ENCODE measurements at regions not wholly inside any gene's neighbourhood (a gene's known extent, or its start where the extent isn't known, plus 50 kb on each side); places are given as distances from the start of the nearest gene placed in this dataset.
A peak's percentile ranks its signal among the peaks of the same experiment; 100 is the strongest.

DNA sequence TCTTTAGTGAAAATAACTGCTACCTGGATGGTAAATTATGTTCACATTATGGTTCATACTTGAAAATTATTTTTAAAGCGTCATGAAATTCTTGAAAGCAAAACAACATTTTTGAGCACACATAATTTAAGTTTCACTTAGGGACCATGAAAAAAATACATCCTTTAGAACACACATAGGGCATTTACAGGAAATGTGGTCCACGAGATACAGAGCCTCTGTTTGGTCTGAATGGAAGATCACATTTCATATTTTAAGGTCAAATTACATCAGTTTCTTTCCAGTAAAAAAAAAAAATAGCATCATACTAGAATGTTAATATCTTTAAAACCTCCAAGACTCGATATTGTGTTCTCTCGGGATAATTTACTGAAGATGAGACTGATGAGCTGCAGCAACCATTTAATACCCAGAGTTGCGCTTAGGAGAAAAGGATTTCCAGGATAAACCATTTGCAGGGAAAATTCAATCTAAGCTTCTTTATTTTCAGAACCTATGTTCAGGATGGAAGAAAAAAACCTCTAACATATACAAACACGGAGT, 720.7 kb downstream of the DIAPH3 start:
- Mint-ChIP-seq H3K27ac (no peak overlapping the region), H3K36me3 (ENCODE audit: low read depth) (peaks cover 10% of the 10 kb centered on the region), H3K27me3 (ENCODE audit: insufficient read depth, low read depth, poor library complexity) (no peaks in the 10 kb centered on the region), H3K4me1 (peaks cover 51% of the 10 kb centered on the region), H3K4me3 (no peak overlapping the region), H3K9me3 (peaks cover 14% of the 10 kb centered on the region)
- Histone ChIP-seq H3K27ac (ENCODE audit: low read depth) (no peak overlapping the region), H3F3A (replicated peaks; ENCODE audit: low read depth) (no peaks in the 10 kb centered on the region), H4K20me1 (replicated peaks; ENCODE audit: insufficient read depth) (no peaks in the 10 kb centered on the region), H3K79me2 (replicated peaks; ENCODE audit: insufficient read depth) (no peaks in the 10 kb centered on the region), H3K27me3 (ENCODE audit: insufficient read depth) (no peaks in the 10 kb centered on the region), H2AFZ (no peak overlapping the region), H3K9me2 (ENCODE audit: insufficient read depth) (no peaks in the 10 kb centered on the region), H3K4me2 (no peak overlapping the region), H3K4me3 (no peak overlapping the region), H3K36me3 (ENCODE audit: insufficient read depth) (no peaks in the 10 kb centered on the region), H3K4me1 (ENCODE audit: insufficient read depth) (peaks cover 33% of the 10 kb centered on the region)
- TF ChIP-seq, protein P1, sequence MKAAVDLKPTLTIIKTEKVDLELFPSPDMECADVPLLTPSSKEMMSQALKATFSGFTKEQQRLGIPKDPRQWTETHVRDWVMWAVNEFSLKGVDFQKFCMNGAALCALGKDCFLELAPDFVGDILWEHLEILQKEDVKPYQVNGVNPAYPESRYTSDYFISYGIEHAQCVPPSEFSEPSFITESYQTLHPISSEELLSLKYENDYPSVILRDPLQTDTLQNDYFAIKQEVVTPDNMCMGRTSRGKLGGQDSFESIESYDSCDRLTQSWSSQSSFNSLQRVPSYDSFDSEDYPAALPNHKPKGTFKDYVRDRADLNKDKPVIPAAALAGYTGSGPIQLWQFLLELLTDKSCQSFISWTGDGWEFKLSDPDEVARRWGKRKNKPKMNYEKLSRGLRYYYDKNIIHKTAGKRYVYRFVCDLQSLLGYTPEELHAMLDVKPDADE (IDR thresholded peaks at IDR 0.05): no peak
- ATAC-seq: no peak
- no peak for DNase-seq (ENCODE audit: low spot score)

DNA sequence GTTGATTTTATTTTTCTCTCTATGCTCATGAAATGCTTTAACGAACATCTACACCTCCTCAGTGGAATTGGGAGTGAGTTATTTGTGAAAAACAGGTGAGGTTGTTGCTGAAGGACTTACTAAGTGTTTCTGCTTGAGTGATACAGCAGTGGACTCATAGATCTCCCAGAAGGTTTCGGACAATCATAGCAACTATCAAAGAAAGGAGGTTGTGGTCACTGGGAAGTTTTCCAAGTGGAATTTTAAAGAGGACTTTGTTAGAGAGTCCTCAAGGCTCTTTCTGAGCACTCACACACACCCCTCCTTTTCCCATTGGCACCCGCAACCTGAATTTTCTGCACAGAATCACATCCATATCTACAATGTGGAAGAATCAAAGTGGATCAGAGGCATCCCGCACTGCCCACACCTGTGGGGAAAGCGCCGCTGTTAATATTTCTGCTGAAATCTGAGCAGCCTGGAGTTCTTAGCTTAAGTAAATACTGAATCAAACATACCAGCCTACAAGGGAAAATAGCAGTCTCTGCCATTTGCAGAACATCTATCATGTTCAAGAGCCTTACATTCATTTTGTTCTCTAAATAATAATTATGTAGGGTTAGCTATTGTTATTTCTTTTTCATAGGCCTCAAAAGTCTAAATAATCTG, 719.4 kb downstream of the DIAPH3 start:
- no peaks in the 10 kb centered on the region for H4K20me1 ChIP-seq (replicated peaks; ENCODE audit: insufficient read depth)
- no peak overlapping the region for H3K27ac ChIP-seq (ENCODE audit: low read depth)
- Mint-ChIP-seq H3K27ac (peak overlapping the region; percentile 47; the same call in 1 of the 2 replicates), H3K4me1 (peaks cover 63% of the 10 kb centered on the region), H3K4me3 (no peak overlapping the region), H3K9me3 (peaks cover 9% of the 10 kb centered on the region), H3K36me3 (ENCODE audit: low read depth) (peaks cover 5% of the 10 kb centered on the region), H3K27me3 (ENCODE audit: insufficient read depth, low read depth, poor library complexity) (peaks cover 4% of the 10 kb centered on the region)
- H3K4me2 ChIP-seq: no peak overlapping the region
- H3K9me2 ChIP-seq (ENCODE audit: insufficient read depth): no peaks in the 10 kb centered on the region
- no peaks in the 10 kb centered on the region for H3K36me3 ChIP-seq (ENCODE audit: insufficient read depth)
- ATAC-seq: no peak
- no peaks in the 10 kb centered on the region for H3F3A ChIP-seq (replicated peaks; ENCODE audit: low read depth)
- H3K4me3 ChIP-seq: no peak overlapping the region
- 0 out of 2 replicates have a peak, but pooled peaks cover 3% of the 10 kb centered on the region for H3K27me3 ChIP-seq (ENCODE audit: insufficient read depth)
- no peak for DNase-seq (ENCODE audit: low spot score)
- H2AFZ ChIP-seq: no peak overlapping the region
- H3K4me1 ChIP-seq (ENCODE audit: insufficient read depth): peaks cover 39% of the 10 kb centered on the region
- H3K79me2 ChIP-seq (replicated peaks; ENCODE audit: insufficient read depth): no peaks in the 10 kb centered on the region
- TF ChIP-seq, protein P2, sequence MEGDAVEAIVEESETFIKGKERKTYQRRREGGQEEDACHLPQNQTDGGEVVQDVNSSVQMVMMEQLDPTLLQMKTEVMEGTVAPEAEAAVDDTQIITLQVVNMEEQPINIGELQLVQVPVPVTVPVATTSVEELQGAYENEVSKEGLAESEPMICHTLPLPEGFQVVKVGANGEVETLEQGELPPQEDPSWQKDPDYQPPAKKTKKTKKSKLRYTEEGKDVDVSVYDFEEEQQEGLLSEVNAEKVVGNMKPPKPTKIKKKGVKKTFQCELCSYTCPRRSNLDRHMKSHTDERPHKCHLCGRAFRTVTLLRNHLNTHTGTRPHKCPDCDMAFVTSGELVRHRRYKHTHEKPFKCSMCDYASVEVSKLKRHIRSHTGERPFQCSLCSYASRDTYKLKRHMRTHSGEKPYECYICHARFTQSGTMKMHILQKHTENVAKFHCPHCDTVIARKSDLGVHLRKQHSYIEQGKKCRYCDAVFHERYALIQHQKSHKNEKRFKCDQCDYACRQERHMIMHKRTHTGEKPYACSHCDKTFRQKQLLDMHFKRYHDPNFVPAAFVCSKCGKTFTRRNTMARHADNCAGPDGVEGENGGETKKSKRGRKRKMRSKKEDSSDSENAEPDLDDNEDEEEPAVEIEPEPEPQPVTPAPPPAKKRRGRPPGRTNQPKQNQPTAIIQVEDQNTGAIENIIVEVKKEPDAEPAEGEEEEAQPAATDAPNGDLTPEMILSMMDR (conservative IDR thresholded peaks at IDR 0.05; ENCODE audit: low read depth in 2 of 2): no peak
- no peak for TF ChIP-seq EZH2phosphoT487 (IDR thresholded peaks at IDR 0.05; ENCODE audit: unreplicated experiment)
- TF ChIP-seq, protein P3, sequence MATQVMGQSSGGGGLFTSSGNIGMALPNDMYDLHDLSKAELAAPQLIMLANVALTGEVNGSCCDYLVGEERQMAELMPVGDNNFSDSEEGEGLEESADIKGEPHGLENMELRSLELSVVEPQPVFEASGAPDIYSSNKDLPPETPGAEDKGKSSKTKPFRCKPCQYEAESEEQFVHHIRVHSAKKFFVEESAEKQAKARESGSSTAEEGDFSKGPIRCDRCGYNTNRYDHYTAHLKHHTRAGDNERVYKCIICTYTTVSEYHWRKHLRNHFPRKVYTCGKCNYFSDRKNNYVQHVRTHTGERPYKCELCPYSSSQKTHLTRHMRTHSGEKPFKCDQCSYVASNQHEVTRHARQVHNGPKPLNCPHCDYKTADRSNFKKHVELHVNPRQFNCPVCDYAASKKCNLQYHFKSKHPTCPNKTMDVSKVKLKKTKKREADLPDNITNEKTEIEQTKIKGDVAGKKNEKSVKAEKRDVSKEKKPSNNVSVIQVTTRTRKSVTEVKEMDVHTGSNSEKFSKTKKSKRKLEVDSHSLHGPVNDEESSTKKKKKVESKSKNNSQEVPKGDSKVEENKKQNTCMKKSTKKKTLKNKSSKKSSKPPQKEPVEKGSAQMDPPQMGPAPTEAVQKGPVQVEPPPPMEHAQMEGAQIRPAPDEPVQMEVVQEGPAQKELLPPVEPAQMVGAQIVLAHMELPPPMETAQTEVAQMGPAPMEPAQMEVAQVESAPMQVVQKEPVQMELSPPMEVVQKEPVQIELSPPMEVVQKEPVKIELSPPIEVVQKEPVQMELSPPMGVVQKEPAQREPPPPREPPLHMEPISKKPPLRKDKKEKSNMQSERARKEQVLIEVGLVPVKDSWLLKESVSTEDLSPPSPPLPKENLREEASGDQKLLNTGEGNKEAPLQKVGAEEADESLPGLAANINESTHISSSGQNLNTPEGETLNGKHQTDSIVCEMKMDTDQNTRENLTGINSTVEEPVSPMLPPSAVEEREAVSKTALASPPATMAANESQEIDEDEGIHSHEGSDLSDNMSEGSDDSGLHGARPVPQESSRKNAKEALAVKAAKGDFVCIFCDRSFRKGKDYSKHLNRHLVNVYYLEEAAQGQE (IDR thresholded peaks at IDR 0.05; ENCODE audit: unreplicated experiment): no peak
- no peak for TF ChIP-seq POLR2AphosphoS5 (IDR thresholded peaks at IDR 0.05; ENCODE audit: low read depth)
- no peak for TF ChIP-seq STAT1 (IDR thresholded peaks at IDR 0.05; ENCODE audit: unreplicated experiment)
- no peak for TF ChIP-seq EZH2 (IDR thresholded peaks at IDR 0.05; ENCODE audit: low read depth, unreplicated experiment)
- TF ChIP-seq, protein P4, sequence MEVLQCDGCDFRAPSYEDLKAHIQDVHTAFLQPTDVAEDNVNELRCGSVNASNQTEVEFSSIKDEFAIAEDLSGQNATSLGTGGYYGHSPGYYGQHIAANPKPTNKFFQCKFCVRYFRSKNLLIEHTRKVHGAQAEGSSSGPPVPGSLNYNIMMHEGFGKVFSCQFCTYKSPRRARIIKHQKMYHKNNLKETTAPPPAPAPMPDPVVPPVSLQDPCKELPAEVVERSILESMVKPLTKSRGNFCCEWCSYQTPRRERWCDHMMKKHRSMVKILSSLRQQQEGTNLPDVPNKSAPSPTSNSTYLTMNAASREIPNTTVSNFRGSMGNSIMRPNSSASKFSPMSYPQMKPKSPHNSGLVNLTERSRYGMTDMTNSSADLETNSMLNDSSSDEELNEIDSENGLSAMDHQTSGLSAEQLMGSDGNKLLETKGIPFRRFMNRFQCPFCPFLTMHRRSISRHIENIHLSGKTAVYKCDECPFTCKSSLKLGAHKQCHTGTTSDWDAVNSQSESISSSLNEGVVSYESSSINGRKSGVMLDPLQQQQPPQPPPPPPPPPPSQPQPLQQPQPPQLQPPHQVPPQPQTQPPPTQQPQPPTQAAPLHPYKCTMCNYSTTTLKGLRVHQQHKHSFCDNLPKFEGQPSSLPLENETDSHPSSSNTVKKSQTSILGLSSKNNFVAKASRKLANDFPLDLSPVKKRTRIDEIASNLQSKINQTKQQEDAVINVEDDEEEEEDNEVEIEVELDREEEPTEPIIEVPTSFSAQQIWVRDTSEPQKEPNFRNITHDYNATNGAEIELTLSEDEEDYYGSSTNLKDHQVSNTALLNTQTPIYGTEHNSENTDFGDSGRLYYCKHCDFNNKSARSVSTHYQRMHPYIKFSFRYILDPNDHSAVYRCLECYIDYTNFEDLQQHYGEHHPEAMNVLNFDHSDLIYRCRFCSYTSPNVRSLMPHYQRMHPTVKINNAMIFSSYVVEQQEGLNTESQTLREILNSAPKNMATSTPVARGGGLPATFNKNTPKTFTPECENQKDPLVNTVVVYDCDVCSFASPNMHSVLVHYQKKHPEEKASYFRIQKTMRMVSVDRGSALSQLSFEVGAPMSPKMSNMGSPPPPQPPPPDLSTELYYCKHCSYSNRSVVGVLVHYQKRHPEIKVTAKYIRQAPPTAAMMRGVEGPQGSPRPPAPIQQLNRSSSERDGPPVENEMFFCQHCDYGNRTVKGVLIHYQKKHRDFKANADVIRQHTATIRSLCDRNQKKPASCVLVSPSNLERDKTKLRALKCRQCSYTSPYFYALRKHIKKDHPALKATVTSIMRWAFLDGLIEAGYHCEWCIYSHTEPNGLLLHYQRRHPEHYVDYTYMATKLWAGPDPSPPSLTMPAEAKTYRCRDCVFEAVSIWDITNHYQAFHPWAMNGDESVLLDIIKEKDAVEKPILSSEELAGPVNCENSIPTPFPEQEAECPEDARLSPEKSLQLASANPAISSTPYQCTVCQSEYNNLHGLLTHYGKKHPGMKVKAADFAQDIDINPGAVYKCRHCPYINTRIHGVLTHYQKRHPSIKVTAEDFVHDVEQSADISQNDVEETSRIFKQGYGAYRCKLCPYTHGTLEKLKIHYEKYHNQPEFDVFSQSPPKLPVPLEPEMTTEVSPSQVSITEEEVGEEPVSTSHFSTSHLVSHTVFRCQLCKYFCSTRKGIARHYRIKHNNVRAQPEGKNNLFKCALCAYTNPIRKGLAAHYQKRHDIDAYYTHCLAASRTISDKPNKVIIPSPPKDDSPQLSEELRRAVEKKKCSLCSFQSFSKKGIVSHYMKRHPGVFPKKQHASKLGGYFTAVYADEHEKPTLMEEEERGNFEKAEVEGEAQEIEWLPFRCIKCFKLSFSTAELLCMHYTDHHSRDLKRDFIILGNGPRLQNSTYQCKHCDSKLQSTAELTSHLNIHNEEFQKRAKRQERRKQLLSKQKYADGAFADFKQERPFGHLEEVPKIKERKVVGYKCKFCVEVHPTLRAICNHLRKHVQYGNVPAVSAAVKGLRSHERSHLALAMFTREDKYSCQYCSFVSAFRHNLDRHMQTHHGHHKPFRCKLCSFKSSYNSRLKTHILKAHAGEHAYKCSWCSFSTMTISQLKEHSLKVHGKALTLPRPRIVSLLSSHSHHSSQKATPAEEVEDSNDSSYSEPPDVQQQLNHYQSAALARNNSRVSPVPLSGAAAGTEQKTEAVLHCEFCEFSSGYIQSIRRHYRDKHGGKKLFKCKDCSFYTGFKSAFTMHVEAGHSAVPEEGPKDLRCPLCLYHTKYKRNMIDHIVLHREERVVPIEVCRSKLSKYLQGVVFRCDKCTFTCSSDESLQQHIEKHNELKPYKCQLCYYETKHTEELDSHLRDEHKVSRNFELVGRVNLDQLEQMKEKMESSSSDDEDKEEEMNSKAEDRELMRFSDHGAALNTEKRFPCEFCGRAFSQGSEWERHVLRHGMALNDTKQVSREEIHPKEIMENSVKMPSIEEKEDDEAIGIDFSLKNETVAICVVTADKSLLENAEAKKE (CRISPR knock-in tag; IDR thresholded peaks at IDR 0.05): no peak

Data from GM23338 (cell line).